GM18861 (cell line): ENCODE measurements at regions not wholly inside any gene's neighbourhood (a gene's known extent, or its start where the extent isn't known, plus 50 kb on each side); places are given as distances from the start of the nearest gene placed in this dataset.

Experiments
- ATAC-seq: cut with Tn5 transposase; IDR thresholded peaks from one replicate; pipeline ENCODE4 v1.9.1; 2021; ENCODE audit not compliant: unreplicated experiment

GRCh38 chr4:123564758-123565346, 168.3 kb downstream of the SPRY1 start:
- ATAC-seq: peak; percentile 100

GRCh38 chr4:123568936-123569335, 172.3 kb downstream of the SPRY1 start:
- no peak for ATAC-seq

GRCh38 chr4:123569541-123569940, 172.9 kb downstream of the SPRY1 start:
- ATAC-seq: no peak

- no peak for ATAC-seq
Measured at GRCh38 chr4:123573866-123574508, 177.4 kb downstream of the SPRY1 start.

- ATAC-seq: no peak
Measured at GRCh38 chr4:123575291-123575690, 178.7 kb downstream of the SPRY1 start.

- no peak for ATAC-seq
Measured at GRCh38 chr4:123577225-123577906, 180.8 kb downstream of the SPRY1 start.

GRCh38 chr4:123578276-123579029, 181.9 kb downstream of the SPRY1 start:
- no peak for ATAC-seq

GRCh38 chr4:123579961-123580360, 183.4 kb downstream of the SPRY1 start:
- no peak for ATAC-seq

- ATAC-seq: no peak
Measured at GRCh38 chr4:123580981-123581664, 184.5 kb downstream of the SPRY1 start.

GRCh38 chr4:123581802-123582201, 185.2 kb downstream of the SPRY1 start:
- no peak for ATAC-seq

- no peak for ATAC-seq
Measured at GRCh38 chr4:123583043-123583442, 186.4 kb downstream of the SPRY1 start.

- ATAC-seq: no peak
Measured at GRCh38 chr4:123585111-123585510, 188.5 kb downstream of the SPRY1 start.

GRCh38 chr4:123587983-123588494, 191.4 kb downstream of the SPRY1 start:
- peak; percentile 14 for ATAC-seq

- ATAC-seq: peak; percentile 80
Measured at GRCh38 chr4:123588631-123589241, 192.1 kb downstream of the SPRY1 start.

GRCh38 chr4:123589301-123589700, 192.7 kb downstream of the SPRY1 start:
- no peak for ATAC-seq

GRCh38 chr4:123591875-123592274, 195.3 kb downstream of the SPRY1 start:
- ATAC-seq: no peak

- ATAC-seq: no peak
Measured at GRCh38 chr4:123593655-123594054, 197.1 kb downstream of the SPRY1 start.

- ATAC-seq: no peak
Measured at GRCh38 chr4:123596805-123597204, 200.2 kb downstream of the SPRY1 start.

GRCh38 chr4:123597586-123597985, 201.0 kb downstream of the SPRY1 start:
- ATAC-seq: no peak

GRCh38 chr4:123598331-123598730, 201.7 kb downstream of the SPRY1 start:
- ATAC-seq: no peak
